Uterus (tissue), 3 donors: ENCODE measurements at regions not wholly inside any gene's neighbourhood (a gene's known extent, or its start where the extent isn't known, plus 50 kb on each side); places are given as distances from the start of the nearest gene placed in this dataset.
"Not testable (repeated sequence)": the region's sequence is repeated elsewhere in the genome, so short reads cannot be mapped to it uniquely, and the experiment has no call there.

Experiments used
- DNase-seq, 2 donors: peaks; one replicate each; pipeline ENCODE4 v3.0.0-alpha.2; 2019 to 2020
- H3K27ac ChIP-seq, 2 donors: fragments of 200-600 bp; sonication (generic); 1 replicate in 1 of 2; 2 replicates in 1 of 2; pipeline ENCODE4 v1.5.1; 2016 to 2018
- H3K27me3 ChIP-seq, 2 donors: fragments of 200-600 bp; sonication (generic); one replicate each; pipeline ENCODE4 v1.5.1; 2018 to 2019; ENCODE audit warnings: control low read depth in 1 of 2
- H3K36me3 ChIP-seq, 2 donors: fragments of 200-600 bp; sonication (generic); one replicate each; pipeline ENCODE4 v1.5.1; 2019; ENCODE audit warnings: control low read depth in 1 of 2
- H3K4me1 ChIP-seq, 2 donors: fragments of 200-600 bp; sonication (generic); one replicate each; pipeline ENCODE4 v1.5.1; 2018 to 2019; ENCODE audit warnings: control low read depth in 1 of 2
- H3K4me3 ChIP-seq, 2 donors: fragments of 200-600 bp; sonication (generic); 1 replicate in 1 of 2; 2 replicates in 1 of 2; pipeline ENCODE4 v1.5.1; 2018 to 2019; ENCODE audit warnings: mild to moderate bottlenecking in 1 of 2
- H3K9me3 ChIP-seq, 2 donors: fragments of 200-600 bp; sonication (generic); one replicate each; pipeline ENCODE4 v1.5.1; 2019; ENCODE audit warnings: control low read depth in 1 of 2
- POLR2A ChIP-seq, 2 donors: fragments of 450-650 bp; IDR thresholded peaks; one replicate each; pipeline ENCODE4 v1.6.1; 2016; ENCODE audit warnings: antibody characterized with exemption in 2 of 2, mild to moderate bottlenecking in 1 of 2, moderate library complexity in 1 of 2
- intact Hi-C: fragments of 100-400 bp; cut with DNase I; formaldehyde crosslinking; loops from one replicate; pipeline ENCODE4 v1.15.1; 2023; ENCODE audit warnings: low total_unique reads
- TF ChIP-seq, protein P1 (sequence below), 4 experiments: fragments of 200-600 bp in 2 of 4; fragments of 450-650 bp in 2 of 4; sonication (generic) in 2 of 4; IDR thresholded peaks; one replicate each; pipeline ENCODE4 v1.5.1; 2016 to 2019; ENCODE audit warnings: antibody characterized with exemption in 4 of 4, mild to moderate bottlenecking in 2 of 4, moderate library complexity in 1 of 4
- donor health status: DM: yes; HTN: yes; CAD: no.

DNA sequence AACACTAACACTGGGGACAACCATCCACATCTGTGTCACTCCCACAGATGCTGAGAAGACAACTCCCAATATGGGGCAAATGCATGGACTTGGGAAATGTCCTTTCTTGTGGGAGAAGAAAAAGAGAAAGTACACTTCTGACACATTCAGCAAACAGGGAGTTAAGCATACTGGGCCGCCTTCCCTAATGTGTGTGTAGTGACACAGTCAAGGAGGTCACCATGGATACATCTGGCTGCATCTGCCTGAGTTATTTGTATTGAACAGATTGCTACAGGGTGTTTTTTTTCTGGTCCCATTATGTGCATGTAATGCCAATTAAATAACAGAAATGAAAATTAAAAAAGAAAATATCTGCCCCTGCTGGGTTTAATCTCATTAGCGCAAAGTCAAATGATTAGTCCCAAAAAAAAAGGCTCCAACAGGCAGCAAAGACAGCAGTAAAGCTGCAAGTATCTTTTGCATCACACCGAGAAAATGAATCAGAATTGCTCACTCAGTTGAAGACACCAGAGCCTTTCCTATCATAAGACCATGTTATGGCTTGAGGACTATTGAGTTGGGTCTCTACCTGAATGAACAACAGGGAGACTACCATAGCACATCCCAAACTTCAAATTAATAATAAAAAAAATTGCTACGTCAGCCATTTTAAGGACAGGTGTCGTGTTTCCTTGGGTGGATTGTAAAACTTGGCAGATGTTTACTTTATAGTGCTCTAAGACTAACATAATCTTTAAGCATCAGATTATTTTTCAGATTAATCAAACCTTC lies 395.9 kb downstream of the DTWD2 start:
- H3K27ac ChIP-seq = no peak overlapping the region
- TF ChIP-seq POLR2A (IDR thresholded peaks at IDR 0.05) = no peak
- intact Hi-C loops = no loop called here
- no peaks in the 10 kb centered on the region for H3K27me3 ChIP-seq
- no peaks in the 10 kb centered on the region for H3K9me3 ChIP-seq
- no peak overlapping the region for H3K4me3 ChIP-seq
- H3K4me1 ChIP-seq = no peaks in the 10 kb centered on the region
- no peaks in the 10 kb centered on the region for H3K36me3 ChIP-seq
- DNase-seq = no peak

DNA sequence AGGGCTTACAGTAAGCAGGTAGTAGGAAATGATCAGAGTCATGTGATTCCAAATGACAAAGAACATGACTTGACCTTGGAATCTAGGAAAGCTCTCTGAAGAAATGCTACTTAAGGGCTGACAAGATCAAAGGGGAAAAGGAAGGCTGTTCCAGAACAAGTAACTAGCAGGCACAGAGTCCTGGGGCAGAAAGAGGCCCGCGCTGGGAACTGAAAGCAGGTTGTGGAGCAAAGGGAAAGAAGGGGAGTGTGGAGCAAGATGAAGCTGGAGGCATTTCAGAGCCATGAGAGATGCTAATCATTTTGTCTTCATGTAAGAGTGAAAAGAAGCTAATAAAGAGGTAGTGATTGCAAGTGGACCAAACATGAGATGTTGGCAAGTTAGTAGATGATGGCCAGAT lies 397.5 kb downstream of the DTWD2 start:
- intact Hi-C loops = no loop called here
- Histone ChIP-seq H3K4me1 (no peaks in the 10 kb centered on the region), H3K27me3 (no peaks in the 10 kb centered on the region), H3K27ac (no peak overlapping the region), H3K9me3 (no peaks in the 10 kb centered on the region), H3K36me3 (no peaks in the 10 kb centered on the region), H3K4me3 (no peak overlapping the region)
- no peak for TF ChIP-seq POLR2A (IDR thresholded peaks at IDR 0.05)
- TF ChIP-seq, protein P1, sequence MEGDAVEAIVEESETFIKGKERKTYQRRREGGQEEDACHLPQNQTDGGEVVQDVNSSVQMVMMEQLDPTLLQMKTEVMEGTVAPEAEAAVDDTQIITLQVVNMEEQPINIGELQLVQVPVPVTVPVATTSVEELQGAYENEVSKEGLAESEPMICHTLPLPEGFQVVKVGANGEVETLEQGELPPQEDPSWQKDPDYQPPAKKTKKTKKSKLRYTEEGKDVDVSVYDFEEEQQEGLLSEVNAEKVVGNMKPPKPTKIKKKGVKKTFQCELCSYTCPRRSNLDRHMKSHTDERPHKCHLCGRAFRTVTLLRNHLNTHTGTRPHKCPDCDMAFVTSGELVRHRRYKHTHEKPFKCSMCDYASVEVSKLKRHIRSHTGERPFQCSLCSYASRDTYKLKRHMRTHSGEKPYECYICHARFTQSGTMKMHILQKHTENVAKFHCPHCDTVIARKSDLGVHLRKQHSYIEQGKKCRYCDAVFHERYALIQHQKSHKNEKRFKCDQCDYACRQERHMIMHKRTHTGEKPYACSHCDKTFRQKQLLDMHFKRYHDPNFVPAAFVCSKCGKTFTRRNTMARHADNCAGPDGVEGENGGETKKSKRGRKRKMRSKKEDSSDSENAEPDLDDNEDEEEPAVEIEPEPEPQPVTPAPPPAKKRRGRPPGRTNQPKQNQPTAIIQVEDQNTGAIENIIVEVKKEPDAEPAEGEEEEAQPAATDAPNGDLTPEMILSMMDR (IDR thresholded peaks at IDR 0.05) = no peak
- DNase-seq = no peak

DNA sequence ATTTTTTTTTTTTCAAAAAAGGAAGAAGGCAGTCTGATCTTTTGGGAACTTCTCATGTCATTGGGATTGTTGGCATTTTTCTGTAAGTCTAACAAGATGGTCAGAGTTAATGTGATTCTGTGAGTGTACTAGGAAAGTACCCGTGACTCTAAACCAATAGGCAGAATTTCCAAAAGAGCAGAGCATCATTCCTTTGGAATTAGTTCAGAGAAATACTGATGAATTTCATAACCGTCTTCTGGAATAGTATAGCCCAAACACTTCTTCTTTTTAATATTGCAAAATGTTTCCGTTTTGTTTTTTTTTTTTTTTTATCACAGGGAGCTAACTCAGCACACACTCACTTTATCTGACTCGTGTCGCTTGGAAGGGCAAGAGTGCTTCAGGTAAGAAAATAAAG lies 407.4 kb downstream of the DTWD2 start:
- H3K4me1 ChIP-seq = no peaks in the 10 kb centered on the region
- DNase-seq = no peak
- no peaks in the 10 kb centered on the region for H3K36me3 ChIP-seq

DNA sequence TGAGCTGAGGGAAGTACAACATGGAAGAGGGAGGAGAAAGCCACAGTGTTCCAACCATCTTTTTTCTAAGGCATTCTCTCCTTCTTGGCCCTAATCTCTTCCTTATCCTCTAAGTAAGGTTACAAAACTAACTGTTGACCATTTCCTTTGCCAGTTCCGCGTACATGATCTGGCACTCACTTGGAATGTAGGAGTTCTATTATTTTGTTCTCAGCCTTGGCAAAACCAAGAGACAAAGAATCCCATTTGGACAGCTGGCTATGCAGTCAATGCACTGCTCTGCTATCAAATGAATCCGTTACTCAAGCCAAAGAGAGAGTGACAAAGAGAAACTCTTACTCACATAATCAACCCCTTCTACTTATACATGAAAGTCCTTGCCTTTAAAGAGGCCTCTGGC lies 410.3 kb downstream of the DTWD2 start:
- Histone ChIP-seq H3K4me1 (no peaks in the 10 kb centered on the region), H3K4me3 (no peak overlapping the region), H3K27me3 (no peaks in the 10 kb centered on the region), H3K9me3 (no peaks in the 10 kb centered on the region), H3K36me3 (no peaks in the 10 kb centered on the region), H3K27ac (no peak overlapping the region)
- DNase-seq = no peak
- TF ChIP-seq, protein P1 (IDR thresholded peaks at IDR 0.05) = no peak
- no peak for TF ChIP-seq POLR2A (IDR thresholded peaks at IDR 0.05)
- intact Hi-C loops = no loop called here

More for the DNA sequence above, 407.4 kb downstream of the DTWD2 start:
- Histone ChIP-seq H3K27me3 (no peaks in the 10 kb centered on the region), H3K4me3 (no peak overlapping the region), H3K27ac (no peak overlapping the region), H3K9me3 (no peaks in the 10 kb centered on the region)
- TF ChIP-seq, protein P1 (IDR thresholded peaks at IDR 0.05) = no peak
- TF ChIP-seq POLR2A (IDR thresholded peaks at IDR 0.05) = no peak
- intact Hi-C loops = no loop called here

DNA sequence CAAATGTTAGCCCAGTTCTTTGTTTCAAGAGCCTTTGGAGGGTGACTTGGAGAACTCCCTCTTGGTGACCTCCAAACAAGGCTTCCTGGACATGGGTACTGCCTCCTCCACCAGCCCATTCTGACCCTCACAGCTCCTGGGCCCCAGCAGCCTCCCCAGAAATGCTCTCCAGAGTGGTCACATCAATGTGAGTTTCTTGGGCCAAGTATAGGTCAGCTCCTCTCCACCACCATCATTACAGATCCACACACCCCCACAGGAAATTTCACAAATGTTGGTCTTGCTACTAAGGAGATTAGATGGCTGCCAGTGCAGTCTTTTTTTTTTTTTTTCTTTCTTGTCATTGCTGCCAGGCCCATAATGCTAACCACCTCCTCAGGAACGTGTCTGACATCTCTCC lies 410.7 kb downstream of the DTWD2 start:
- no peak overlapping the region for H3K27ac ChIP-seq
- no peak for DNase-seq
- no peak overlapping the region for H3K4me3 ChIP-seq
- no peaks in the 10 kb centered on the region for H3K27me3 ChIP-seq
- H3K4me1 ChIP-seq = no peaks in the 10 kb centered on the region
- intact Hi-C loops = no loop called here
- TF ChIP-seq POLR2A (IDR thresholded peaks at IDR 0.05) = no peak
- TF ChIP-seq, protein P1 (IDR thresholded peaks at IDR 0.05) = no peak
- no peaks in the 10 kb centered on the region for H3K36me3 ChIP-seq
- no peaks in the 10 kb centered on the region for H3K9me3 ChIP-seq

DNA sequence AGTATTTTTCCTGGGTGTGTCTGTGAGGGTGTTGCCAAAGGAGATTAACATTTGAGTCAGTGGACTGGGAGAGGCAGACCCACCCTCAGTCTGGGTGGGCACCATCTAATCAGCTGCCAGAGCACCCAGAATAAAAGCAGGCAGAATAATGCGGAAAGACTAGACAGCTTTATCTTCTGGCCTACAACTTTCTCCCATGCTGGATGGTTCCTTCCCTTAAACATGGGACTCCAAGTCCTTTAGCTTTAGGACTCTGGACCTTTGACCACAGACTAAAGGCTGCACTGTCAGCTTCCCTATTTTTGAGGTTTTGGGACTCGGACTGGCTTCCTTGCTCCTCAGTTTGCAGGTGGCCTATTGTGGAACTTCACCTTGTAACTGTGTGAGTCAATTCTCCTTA lies 418.1 kb downstream of the DTWD2 start:
- H3K4me3 ChIP-seq, DNase-seq, H3K27ac ChIP-seq, H3K36me3 ChIP-seq, intact Hi-C loops, H3K4me1 ChIP-seq, H3K27me3 ChIP-seq, H3K9me3 ChIP-seq: not testable (repeated sequence)

DNA sequence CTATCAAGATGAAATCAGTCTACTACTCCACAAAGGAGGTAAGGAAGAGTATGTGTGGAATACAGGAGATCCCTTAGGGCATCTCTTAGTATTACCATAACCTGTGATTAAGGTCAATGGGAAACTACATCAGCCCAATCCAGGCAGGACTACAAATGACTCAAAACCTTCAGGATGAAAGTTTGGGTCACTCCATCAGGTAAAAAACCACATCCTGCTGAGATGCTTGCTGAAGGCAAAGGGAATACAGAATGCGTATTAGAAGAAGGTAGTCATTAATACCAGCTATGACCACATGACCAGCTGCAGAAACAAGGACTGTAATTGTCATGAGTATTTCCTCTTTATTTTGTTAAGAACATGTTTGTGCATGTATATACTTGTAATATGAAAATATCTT lies 418.8 kb downstream of the DTWD2 start:
- H3K4me3 ChIP-seq, H3K27ac ChIP-seq, H3K36me3 ChIP-seq, H3K27me3 ChIP-seq, DNase-seq, intact Hi-C loops, H3K9me3 ChIP-seq, H3K4me1 ChIP-seq: not testable (repeated sequence)
